ENCODE measurements at regions not wholly inside any gene's neighbourhood (a gene's known extent, or its start where the extent isn't known, plus 50 kb on each side); places are given as distances from the start of the nearest gene placed in this dataset.
A peak's percentile ranks its signal among the peaks of the same experiment; 100 is the strongest.

- Mint-ChIP-seq H3K27me3 (ENCODE audit: low read depth) (peaks cover 33% of the 10 kb centered on the region), H3K4me1 (ENCODE audit: low read depth) (peaks cover 6% of the 10 kb centered on the region), H3K4me3 (no peak overlapping the region), H3K27ac (no peak overlapping the region), H3K36me3 (ENCODE audit: insufficient read depth in 2 of 2) (no peaks in the 10 kb centered on the region), H3K9me3 (peaks cover 0 to 2% of the 10 kb centered on the region in 2 donors)
- no peak for DNase-seq
- no peak for ATAC-seq (replicated peaks in 1 of 2)
Observed at GRCh38 chr13:24033527-24034302, 126.8 kb upstream of the SPATA13 start.

DNA sequence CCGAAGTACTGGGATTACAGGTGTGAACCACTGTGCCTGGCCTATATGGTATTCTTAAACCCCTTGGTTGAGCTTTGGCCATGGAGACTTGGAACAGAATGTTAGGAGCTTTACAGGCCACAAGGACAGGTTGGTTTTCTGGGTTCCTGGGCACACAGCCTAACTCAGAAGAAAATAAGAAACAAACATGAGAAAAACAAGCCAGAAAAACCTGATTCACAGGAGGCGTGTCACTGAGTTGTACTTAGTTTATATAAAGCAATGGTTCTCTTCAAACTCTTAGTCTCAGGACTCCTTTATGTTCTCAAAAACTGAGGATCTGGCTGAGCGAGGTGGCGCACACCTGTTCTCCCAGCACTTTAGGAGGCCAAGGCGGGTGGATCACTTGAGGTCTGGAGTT is 125.1 kb upstream of the SPATA13 start:
- no peaks in the 10 kb centered on the region for H3K9me3 Mint-ChIP-seq
- no peak overlapping the region for H3K4me3 Mint-ChIP-seq
- H3K27ac Mint-ChIP-seq = no peak overlapping the region
- DNase-seq (no peak), ATAC-seq (replicated peaks in 1 of 2) (no peak)
- H3K27me3 Mint-ChIP-seq (ENCODE audit: low read depth) = peaks cover 31% of the 10 kb centered on the region
- peaks cover 19% of the 10 kb centered on the region for H3K4me1 Mint-ChIP-seq (ENCODE audit: low read depth)
- H3K36me3 Mint-ChIP-seq (ENCODE audit: insufficient read depth in 2 of 2) = no peaks in the 10 kb centered on the region

GRCh38 chr13:24036115-24036514 is 124.4 kb upstream of the SPATA13 start:
- no peaks in the 10 kb centered on the region for H3K36me3 Mint-ChIP-seq (ENCODE audit: insufficient read depth in 2 of 2)
- H3K9me3 Mint-ChIP-seq = no peaks in the 10 kb centered on the region
- DNase-seq (no peak), ATAC-seq (replicated peaks in 1 of 2) (no peak)
- H3K4me3 Mint-ChIP-seq = no peak overlapping the region
- H3K4me1 Mint-ChIP-seq (ENCODE audit: low read depth) = peaks cover 19% of the 10 kb centered on the region
- no peak overlapping the region for H3K27ac Mint-ChIP-seq
- H3K27me3 Mint-ChIP-seq (ENCODE audit: low read depth) = peaks cover 24% of the 10 kb centered on the region

DNA sequence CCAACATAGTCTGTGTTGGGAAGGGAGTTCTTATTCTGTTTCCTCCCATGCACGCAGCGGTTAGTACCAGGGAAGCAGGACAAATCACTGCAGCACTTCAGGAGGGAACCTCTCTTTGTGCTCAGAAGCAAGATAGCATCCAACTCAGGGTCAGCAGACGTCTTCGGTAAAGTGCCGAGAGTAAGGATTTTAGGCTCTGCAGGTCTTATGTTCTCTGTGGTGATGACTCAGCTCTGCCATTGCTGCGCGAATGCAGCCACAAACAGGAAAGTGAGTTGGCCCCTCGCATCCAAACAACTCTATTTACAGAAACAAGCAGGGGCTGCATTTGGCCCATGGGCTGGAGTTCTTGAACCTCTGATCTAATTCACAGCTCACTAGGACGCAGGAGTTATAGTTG is 122.1 kb upstream of the SPATA13 start:
- Mint-ChIP-seq H3K4me1 (ENCODE audit: low read depth) (peaks cover 19% of the 10 kb centered on the region), H3K4me3 (peak overlapping the region in 1 of 2 donors; percentile 32), H3K27ac (no peak overlapping the region), H3K9me3 (no peaks in the 10 kb centered on the region), H3K36me3 (ENCODE audit: insufficient read depth in 2 of 2) (no peaks in the 10 kb centered on the region), H3K27me3 (ENCODE audit: low read depth) (peaks cover 18% of the 10 kb centered on the region)
- DNase-seq = peak; percentile 33 to 38
- peak; percentile 75 to 84 for ATAC-seq (replicated peaks in 1 of 2)

DNA sequence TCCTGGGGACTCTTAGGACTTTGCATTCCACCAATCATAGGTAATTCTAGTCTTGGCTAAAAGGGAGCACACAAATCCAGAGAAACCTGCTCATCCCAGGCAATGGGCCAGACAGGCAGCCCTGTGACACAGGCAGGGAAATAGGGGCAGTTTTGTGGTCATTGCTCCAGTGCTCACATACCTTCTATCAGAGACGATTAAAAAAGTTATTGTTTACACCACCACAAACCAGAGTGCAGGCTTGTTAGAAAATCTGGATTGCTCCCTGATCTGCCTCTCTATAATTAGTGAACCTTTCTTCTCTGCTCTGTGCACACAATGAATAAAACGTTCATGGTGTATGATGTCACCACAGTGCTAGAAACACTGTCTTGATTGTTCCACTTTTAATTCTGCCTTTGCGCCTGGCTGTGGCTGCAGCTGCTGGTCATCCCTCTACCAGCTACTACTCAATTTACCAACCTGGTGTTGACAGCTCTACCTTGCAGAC is 121.6 kb upstream of the SPATA13 start:
- DNase-seq (no peak), ATAC-seq (replicated peaks in 1 of 2) (peak in 1 of 2 donors; percentile 34)
- Mint-ChIP-seq H3K4me1 (ENCODE audit: low read depth) (peaks cover 24% of the 10 kb centered on the region), H3K36me3 (ENCODE audit: insufficient read depth in 2 of 2) (no peaks in the 10 kb centered on the region), H3K27ac (no peak overlapping the region), H3K27me3 (ENCODE audit: low read depth) (peaks cover 18% of the 10 kb centered on the region), H3K9me3 (no peaks in the 10 kb centered on the region), H3K4me3 (peak overlapping the region in 1 of 2 donors; percentile 32)

DNA sequence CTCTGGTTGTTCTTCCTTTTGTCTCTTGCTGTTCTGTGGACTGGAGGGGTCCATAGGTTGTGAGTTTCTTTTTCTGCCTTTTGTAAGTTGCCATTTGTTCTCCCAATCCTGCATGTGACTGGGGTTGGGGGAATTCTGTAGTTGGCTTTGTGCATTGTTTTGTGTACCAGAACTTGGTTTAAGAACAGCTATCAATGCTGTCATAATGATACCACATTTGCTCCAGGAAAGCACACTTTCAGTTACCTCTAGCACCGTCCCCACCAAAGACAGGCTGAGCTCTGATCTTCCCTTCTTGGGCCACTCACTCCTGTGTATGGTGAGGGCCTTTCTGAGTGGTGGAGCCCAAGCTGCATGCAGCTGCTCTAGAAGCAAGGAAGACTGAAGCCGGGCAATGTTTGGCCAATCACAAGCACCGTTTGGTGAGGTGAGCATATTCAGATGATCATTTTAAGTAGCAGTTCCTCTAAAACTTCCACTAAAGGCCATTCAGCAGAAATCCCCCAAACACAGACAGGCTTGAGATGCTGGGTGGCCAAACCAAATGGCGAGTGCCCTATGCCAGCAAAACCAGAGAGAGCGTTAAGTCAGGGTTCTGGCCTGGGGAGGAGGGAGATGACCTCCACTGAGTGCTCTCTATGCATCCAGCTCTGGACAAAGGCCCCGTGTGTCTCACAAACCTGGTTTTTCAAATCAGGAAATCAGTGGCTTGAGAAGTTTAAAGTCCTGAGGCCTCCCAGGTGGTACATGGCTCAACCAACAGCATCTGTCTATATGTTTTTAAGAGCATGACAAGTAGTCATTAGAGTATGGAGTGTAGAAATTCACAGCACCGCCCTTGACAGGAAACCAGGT is 120.7 kb upstream of the SPATA13 start:
- ATAC-seq (replicated peaks in 1 of 2) = peak; percentile 22 to 53

GRCh38 chr13:24040835-24041234 is 119.7 kb upstream of the SPATA13 start:
- Mint-ChIP-seq H3K36me3 (ENCODE audit: insufficient read depth in 2 of 2) (no peaks in the 10 kb centered on the region), H3K27ac (no peak overlapping the region), H3K4me1 (ENCODE audit: low read depth) (peaks cover 31% of the 10 kb centered on the region), H3K9me3 (no peaks in the 10 kb centered on the region), H3K4me3 (no peak overlapping the region), H3K27me3 (ENCODE audit: low read depth) (peaks cover 18% of the 10 kb centered on the region)
- DNase-seq (no peak), ATAC-seq (replicated peaks in 1 of 2) (no peak)

More for the DNA sequence above, 120.7 kb upstream of the SPATA13 start:
- Mint-ChIP-seq H3K9me3 (no peaks in the 10 kb centered on the region), H3K36me3 (ENCODE audit: insufficient read depth in 2 of 2) (no peaks in the 10 kb centered on the region), H3K27ac (no peak overlapping the region), H3K4me3 (no peak overlapping the region), H3K4me1 (ENCODE audit: low read depth) (peaks cover 31% of the 10 kb centered on the region), H3K27me3 (ENCODE audit: low read depth) (peaks cover 18% of the 10 kb centered on the region)
- DNase-seq = no peak

DNA sequence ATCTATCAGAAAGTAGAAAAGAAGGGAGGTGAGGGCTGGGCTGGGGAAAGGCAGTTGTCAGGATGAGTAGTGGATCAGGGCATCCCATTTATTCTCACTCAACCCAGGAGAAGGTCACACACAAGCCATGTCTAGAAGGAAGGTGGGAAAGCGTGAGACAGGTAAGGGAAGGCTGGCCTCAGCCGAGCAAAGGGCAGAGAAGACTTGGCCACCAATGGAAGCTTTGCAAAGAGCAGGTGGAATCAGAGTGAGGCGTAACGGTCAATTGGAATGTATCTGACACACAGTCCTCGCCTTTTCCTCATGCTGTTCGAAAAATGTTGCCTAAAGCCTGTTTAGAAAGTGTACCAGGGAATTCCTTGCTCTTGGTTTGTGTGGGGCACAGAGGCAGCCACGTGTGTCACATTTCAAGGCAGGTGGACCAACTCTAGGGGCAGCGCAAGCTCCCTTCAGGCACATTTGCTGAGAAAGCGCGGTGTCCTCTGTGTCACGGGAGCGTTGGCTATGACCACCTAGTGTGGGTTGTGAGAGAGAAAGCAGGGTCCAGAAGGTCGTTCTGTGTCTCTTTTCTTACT is 118.8 kb upstream of the SPATA13 start:
- Mint-ChIP-seq H3K4me1 (ENCODE audit: low read depth) (peaks cover 31% of the 10 kb centered on the region), H3K27ac (peak overlapping the region; percentile 39)

GRCh38 chr13:24042710-24043440 is 117.6 kb upstream of the SPATA13 start:
- Mint-ChIP-seq H3K9me3 (peaks cover 1 to 4% of the 10 kb centered on the region in 2 donors), H3K4me1 (ENCODE audit: low read depth) (peaks cover 31% of the 10 kb centered on the region), H3K27ac (no peak overlapping the region), H3K36me3 (ENCODE audit: insufficient read depth in 2 of 2) (peaks cover 3% of the 10 kb centered on the region in 2 donors), H3K4me3 (no peak overlapping the region), H3K27me3 (ENCODE audit: low read depth) (peaks cover 18% of the 10 kb centered on the region)
- DNase-seq (no peak), ATAC-seq (replicated peaks in 1 of 2) (no peak)

More for the DNA sequence above, 118.8 kb upstream of the SPATA13 start:
- H3K27me3 Mint-ChIP-seq (ENCODE audit: low read depth) = peaks cover 18% of the 10 kb centered on the region
- no peak overlapping the region for H3K4me3 Mint-ChIP-seq
- no peaks in the 10 kb centered on the region for H3K36me3 Mint-ChIP-seq (ENCODE audit: insufficient read depth in 2 of 2)
- no peak for ATAC-seq (replicated peaks in 1 of 2)
- peaks cover 0 to 2% of the 10 kb centered on the region in 2 donors for H3K9me3 Mint-ChIP-seq
- no peak for DNase-seq

GRCh38 chr13:24043590-24044350 is 116.8 kb upstream of the SPATA13 start:
- peaks cover 24% of the 10 kb centered on the region for H3K4me1 Mint-ChIP-seq (ENCODE audit: low read depth)
- DNase-seq (no peak), ATAC-seq (replicated peaks in 1 of 2) (no peak)
- peaks cover 11% of the 10 kb centered on the region for H3K27me3 Mint-ChIP-seq (ENCODE audit: low read depth)
- H3K27ac Mint-ChIP-seq = no peak overlapping the region
- H3K9me3 Mint-ChIP-seq = peaks cover 1 to 4% of the 10 kb centered on the region in 2 donors
- H3K36me3 Mint-ChIP-seq (ENCODE audit: insufficient read depth in 2 of 2) = peaks cover 3% of the 10 kb centered on the region in 2 donors
- H3K4me3 Mint-ChIP-seq = no peak overlapping the region

- DNase-seq = no peak
- Mint-ChIP-seq H3K9me3 (peaks cover 1 to 4% of the 10 kb centered on the region in 2 donors), H3K4me3 (no peak overlapping the region), H3K27me3 (ENCODE audit: low read depth) (peaks cover 7% of the 10 kb centered on the region), H3K27ac (no peak overlapping the region), H3K36me3 (ENCODE audit: insufficient read depth in 2 of 2) (peaks cover 3% of the 10 kb centered on the region in 2 donors), H3K4me1 (ENCODE audit: low read depth) (peaks cover 13% of the 10 kb centered on the region)
- ATAC-seq (replicated peaks in 1 of 2) = no peak
Observed at GRCh38 chr13:24045597-24045996, 114.9 kb upstream of the SPATA13 start.

DNA sequence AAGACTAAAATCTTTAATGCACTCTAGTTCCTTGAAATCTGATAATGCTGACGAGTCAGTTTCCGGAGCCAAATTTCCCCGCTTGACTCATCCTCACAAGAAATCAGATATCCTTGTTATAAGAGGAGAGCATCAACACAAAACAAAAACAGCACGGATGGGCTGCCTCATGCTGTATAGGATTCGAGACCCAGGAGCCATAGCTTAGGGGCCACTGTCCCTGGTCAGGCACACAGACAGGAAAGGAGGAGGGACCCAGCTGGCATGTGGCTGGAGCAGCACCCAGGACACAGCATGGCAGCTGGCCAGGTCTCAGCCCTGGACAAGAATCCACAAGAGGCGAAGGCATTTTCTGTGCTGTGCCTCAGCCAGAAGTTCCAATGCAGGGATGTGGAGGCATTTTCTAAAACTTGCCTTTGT is 110.2 kb upstream of the SPATA13 start:
- Mint-ChIP-seq H3K4me3 (no peak overlapping the region), H3K27ac (no peak overlapping the region), H3K9me3 (peaks cover 1 to 4% of the 10 kb centered on the region in 2 donors), H3K4me1 (ENCODE audit: low read depth) (peaks cover 14% of the 10 kb centered on the region), H3K36me3 (ENCODE audit: insufficient read depth in 2 of 2) (peaks cover 3% of the 10 kb centered on the region in 2 donors), H3K27me3 (ENCODE audit: low read depth) (peaks cover 19% of the 10 kb centered on the region)
- ATAC-seq (replicated peaks in 1 of 2) (no peak), DNase-seq (no peak)
